ENCODE measurements at regions not wholly inside any gene's neighbourhood (a gene's known extent, or its start where the extent isn't known, plus 50 kb on each side); places are given as distances from the start of the nearest gene placed in this dataset.

DNA sequence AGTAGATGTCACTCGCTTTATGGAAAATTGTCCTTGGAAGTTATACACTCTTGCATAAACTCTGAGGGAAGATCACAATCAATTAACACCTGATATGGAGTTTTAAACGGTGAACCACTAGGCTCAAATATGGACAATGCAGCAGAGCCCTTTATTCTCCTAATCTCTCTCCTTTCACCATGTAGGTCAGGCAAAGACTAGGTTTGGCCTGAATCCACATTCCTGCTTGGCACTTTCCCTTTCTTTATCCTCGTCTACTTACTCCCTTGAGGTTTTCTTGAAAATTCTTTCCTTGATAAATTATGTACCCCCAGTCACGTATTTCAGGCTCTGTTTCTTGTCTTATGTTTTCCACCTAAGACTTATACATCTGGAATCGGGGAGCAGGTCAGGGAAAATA lies 751.7 kb downstream of the DACH1 start:
- no peak overlapping the region for H3K4me3 ChIP-seq (ENCODE audit: severe bottlenecking)
- H3K9me3 ChIP-seq (ENCODE audit: severe bottlenecking) = no peaks in the 10 kb centered on the region
- ATAC-seq (ENCODE audit: low read depth) (no peak), DNase-seq (ENCODE audit: low spot score) (no peak)
- no peaks in the 10 kb centered on the region for H3K36me3 ChIP-seq (ENCODE audit: low read depth)
- H3K4me1 ChIP-seq (ENCODE audit: insufficient read depth, poor library complexity, severe bottlenecking) = no peaks in the 10 kb centered on the region
- no peak overlapping the region for H3K27ac ChIP-seq (ENCODE audit: poor library complexity, severe bottlenecking)
- peaks cover 3% of the 10 kb centered on the region for H3K27me3 ChIP-seq (ENCODE audit: insufficient read depth, poor library complexity, severe bottlenecking)
- no peak for TF ChIP-seq CTCF (IDR thresholded peaks at IDR 0.05; ENCODE audit: poor library complexity, severe bottlenecking)

DNA sequence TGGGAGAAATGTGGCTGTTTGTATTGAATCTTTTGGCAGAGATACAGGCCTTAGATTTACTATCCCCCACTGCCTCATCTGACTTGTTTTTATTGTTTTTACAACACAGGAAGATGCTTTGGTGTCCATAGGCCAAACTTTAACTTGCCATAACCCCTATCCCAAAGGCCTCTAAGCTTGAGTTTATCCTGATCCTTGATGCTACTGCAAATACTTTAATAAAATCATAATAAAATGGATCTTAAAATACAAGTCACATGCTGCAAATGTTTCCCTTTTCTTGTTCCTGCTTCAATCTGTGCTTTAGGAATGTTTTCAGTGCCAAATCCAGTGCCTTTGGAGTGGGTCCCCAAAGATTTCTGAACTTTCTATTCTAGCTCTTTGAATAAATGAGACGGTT lies 770.6 kb downstream of the DACH1 start:
- no peaks in the 10 kb centered on the region for H3K27me3 ChIP-seq (ENCODE audit: insufficient read depth, poor library complexity, severe bottlenecking)
- no peaks in the 10 kb centered on the region for H3K4me1 ChIP-seq (ENCODE audit: insufficient read depth, poor library complexity, severe bottlenecking)
- no peaks in the 10 kb centered on the region for H3K36me3 ChIP-seq (ENCODE audit: low read depth)
- H3K9me3 ChIP-seq (ENCODE audit: severe bottlenecking) = no peaks in the 10 kb centered on the region
- H3K4me3 ChIP-seq (ENCODE audit: severe bottlenecking) = no peak overlapping the region
- no peak for DNase-seq (ENCODE audit: low spot score)
- no peak for ATAC-seq (ENCODE audit: low read depth)
- TF ChIP-seq CTCF (IDR thresholded peaks at IDR 0.05; ENCODE audit: poor library complexity, severe bottlenecking) = no peak
- no peak overlapping the region for H3K27ac ChIP-seq (ENCODE audit: poor library complexity, severe bottlenecking)

GRCh38 chr13:71090990-71091389 lies 776.0 kb downstream of the DACH1 start:
- Histone ChIP-seq H3K4me1 (ENCODE audit: insufficient read depth, poor library complexity, severe bottlenecking) (no peaks in the 10 kb centered on the region), H3K9me3 (ENCODE audit: severe bottlenecking) (no peaks in the 10 kb centered on the region), H3K4me3 (ENCODE audit: severe bottlenecking) (no peak overlapping the region), H3K36me3 (ENCODE audit: low read depth) (no peaks in the 10 kb centered on the region), H3K27ac (ENCODE audit: poor library complexity, severe bottlenecking) (no peak overlapping the region), H3K27me3 (ENCODE audit: insufficient read depth, poor library complexity, severe bottlenecking) (no peaks in the 10 kb centered on the region)
- ATAC-seq (ENCODE audit: low read depth) = no peak
- TF ChIP-seq CTCF (IDR thresholded peaks at IDR 0.05; ENCODE audit: poor library complexity, severe bottlenecking) = no peak
- DNase-seq (ENCODE audit: low spot score) = no peak

GRCh38 chr13:71089056-71089455 lies 777.9 kb downstream of the DACH1 start:
- Histone ChIP-seq H3K4me3 (ENCODE audit: severe bottlenecking) (no peak overlapping the region), H3K27me3 (ENCODE audit: insufficient read depth, poor library complexity, severe bottlenecking) (no peaks in the 10 kb centered on the region), H3K4me1 (ENCODE audit: insufficient read depth, poor library complexity, severe bottlenecking) (no peaks in the 10 kb centered on the region), H3K27ac (ENCODE audit: poor library complexity, severe bottlenecking) (no peak overlapping the region), H3K9me3 (ENCODE audit: severe bottlenecking) (no peaks in the 10 kb centered on the region), H3K36me3 (ENCODE audit: low read depth) (no peaks in the 10 kb centered on the region)
- DNase-seq (ENCODE audit: low spot score) = no peak
- ATAC-seq (ENCODE audit: low read depth) = no peak
- no peak for TF ChIP-seq CTCF (IDR thresholded peaks at IDR 0.05; ENCODE audit: poor library complexity, severe bottlenecking)

- H3K9me3 ChIP-seq (ENCODE audit: severe bottlenecking) = no peaks in the 10 kb centered on the region
These were observed 779.6 kb downstream of the DACH1 start for GRCh38 chr13:71087432-71087831.

More at GRCh38 chr13:71087432-71087831, 779.6 kb downstream of the DACH1 start:
- H3K27ac ChIP-seq (ENCODE audit: poor library complexity, severe bottlenecking) = no peak overlapping the region
- H3K4me1 ChIP-seq (ENCODE audit: insufficient read depth, poor library complexity, severe bottlenecking) = no peaks in the 10 kb centered on the region
- no peak overlapping the region for H3K4me3 ChIP-seq (ENCODE audit: severe bottlenecking)
- H3K36me3 ChIP-seq (ENCODE audit: low read depth) = no peaks in the 10 kb centered on the region
- TF ChIP-seq CTCF (IDR thresholded peaks at IDR 0.05; ENCODE audit: poor library complexity, severe bottlenecking) = no peak
- ATAC-seq (ENCODE audit: low read depth) (no peak), DNase-seq (ENCODE audit: low spot score) (no peak)
- no peaks in the 10 kb centered on the region for H3K27me3 ChIP-seq (ENCODE audit: insufficient read depth, poor library complexity, severe bottlenecking)
